SK-N-SH treated with all-trans-retinoic acid at 6 μM for 48 hours (cell line): ENCODE measurements at regions not wholly inside any gene's neighbourhood (a gene's known extent, or its start where the extent isn't known, plus 50 kb on each side); places are given as distances from the start of the nearest gene placed in this dataset.

ENCODE experiments used
- ARNTL ChIP-seq: fragments of 450-650 bp; formaldehyde crosslinking; IDR thresholded peaks from 2 replicates; pipeline ENCODE4 v1.5.0; 2020; ENCODE audit warnings: low read depth, mild to moderate bottlenecking, moderate library complexity, borderline replicate concordance
- BACH2 ChIP-seq: fragments of 250-450 bp; sonication (Bioruptor Pico); IDR thresholded peaks from 2 replicates; pipeline ENCODE4 v1.9.0; 2021; ENCODE audit warnings: mild to moderate bottlenecking, borderline replicate concordance
- CSDC2 ChIP-seq: fragments of 250-450 bp; sonication (Bioruptor Pico); IDR thresholded peaks from 2 replicates; pipeline ENCODE4 v1.5.0; 2020; ENCODE audit warnings: mild to moderate bottlenecking, moderate library complexity
- ESRRG ChIP-seq: fragments of 250-450 bp; sonication (Bioruptor Pico); IDR thresholded peaks from 2 replicates; pipeline ENCODE4 v1.6.1; 2021; ENCODE audit warnings: mild to moderate bottlenecking
- ISL1 ChIP-seq: fragments of 250-450 bp; sonication (Bioruptor Pico); IDR thresholded peaks from 2 replicates; pipeline ENCODE4 v2.1.2; 2022; ENCODE audit warnings: mild to moderate bottlenecking, moderate library complexity
- SNAI2 ChIP-seq: fragments of 250-450 bp; sonication (Bioruptor Pico); IDR thresholded peaks from 2 replicates; pipeline ENCODE4 v1.5.0; 2020; ENCODE audit warnings: mild to moderate bottlenecking, moderate library complexity
- TCF4 ChIP-seq: fragments of 250-450 bp; sonication (Bioruptor Pico); IDR thresholded peaks from 2 replicates; pipeline ENCODE4 v1.8.0; 2021; ENCODE audit warnings: mild to moderate bottlenecking, moderate library complexity, borderline replicate concordance
- ZC3H10 ChIP-seq: fragments of 250-450 bp; sonication (Bioruptor Pico); IDR thresholded peaks from 2 replicates; pipeline ENCODE4 v1.5.1; 2021; ENCODE audit warnings: mild to moderate bottlenecking, moderate library complexity
- ZNF8 ChIP-seq: fragments of 450-650 bp; formaldehyde crosslinking; IDR thresholded peaks from 2 replicates; pipeline ENCODE4 v1.5.0; 2020; ENCODE audit warnings: mild to moderate bottlenecking, moderate library complexity
- TF ChIP-seq, protein P1 (sequence below): fragments of 250-450 bp; sonication (Bioruptor Pico); IDR thresholded peaks from 2 replicates; pipeline ENCODE4 v1.8.0; 2020; ENCODE audit warnings: mild to moderate bottlenecking, moderate library complexity, borderline replicate concordance
- TF ChIP-seq, protein P2 (sequence below): fragments of 250-450 bp; sonication (Bioruptor Pico); IDR thresholded peaks from 2 replicates; pipeline ENCODE4 v1.8.0; 2021; ENCODE audit warnings: low read depth, mild to moderate bottlenecking, moderate library complexity, borderline replicate concordance

DNA sequence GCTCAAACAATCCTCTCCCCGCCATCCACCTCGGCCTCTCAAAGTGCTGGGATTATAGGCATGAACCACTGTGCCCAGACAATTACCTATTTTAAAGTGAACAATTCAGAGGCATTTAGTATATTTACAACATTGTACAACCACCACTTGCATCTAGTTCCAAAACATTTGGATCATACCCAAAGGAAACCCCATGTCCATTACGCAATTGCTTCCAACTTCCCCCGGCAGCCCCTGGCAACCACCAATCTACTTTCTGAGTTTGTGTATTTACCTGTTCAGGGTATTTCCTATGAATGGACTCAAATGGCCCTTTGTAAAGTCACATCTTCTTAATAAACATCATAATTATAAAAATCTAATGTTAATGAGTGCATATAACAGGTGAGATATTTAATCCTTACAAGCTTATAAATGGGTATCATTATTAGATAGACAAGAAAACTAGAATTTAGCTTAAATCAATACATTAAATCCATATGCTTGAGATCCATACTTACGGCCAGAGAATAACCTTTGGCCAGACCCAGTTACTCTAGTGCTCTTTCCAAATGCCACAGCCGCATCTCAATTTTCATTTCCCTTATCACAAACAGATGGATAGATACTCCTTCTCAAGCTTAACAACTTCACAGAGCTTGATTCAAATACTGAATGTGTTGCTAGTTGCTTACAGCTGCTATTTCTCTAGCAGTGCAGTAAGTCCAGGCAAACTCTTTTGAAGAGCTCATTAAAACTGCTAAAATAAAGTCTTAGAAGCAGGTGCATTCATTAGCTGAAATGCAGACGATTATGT is 133.4 kb upstream of the MKLN1 start:
- TF ChIP-seq, protein P1, sequence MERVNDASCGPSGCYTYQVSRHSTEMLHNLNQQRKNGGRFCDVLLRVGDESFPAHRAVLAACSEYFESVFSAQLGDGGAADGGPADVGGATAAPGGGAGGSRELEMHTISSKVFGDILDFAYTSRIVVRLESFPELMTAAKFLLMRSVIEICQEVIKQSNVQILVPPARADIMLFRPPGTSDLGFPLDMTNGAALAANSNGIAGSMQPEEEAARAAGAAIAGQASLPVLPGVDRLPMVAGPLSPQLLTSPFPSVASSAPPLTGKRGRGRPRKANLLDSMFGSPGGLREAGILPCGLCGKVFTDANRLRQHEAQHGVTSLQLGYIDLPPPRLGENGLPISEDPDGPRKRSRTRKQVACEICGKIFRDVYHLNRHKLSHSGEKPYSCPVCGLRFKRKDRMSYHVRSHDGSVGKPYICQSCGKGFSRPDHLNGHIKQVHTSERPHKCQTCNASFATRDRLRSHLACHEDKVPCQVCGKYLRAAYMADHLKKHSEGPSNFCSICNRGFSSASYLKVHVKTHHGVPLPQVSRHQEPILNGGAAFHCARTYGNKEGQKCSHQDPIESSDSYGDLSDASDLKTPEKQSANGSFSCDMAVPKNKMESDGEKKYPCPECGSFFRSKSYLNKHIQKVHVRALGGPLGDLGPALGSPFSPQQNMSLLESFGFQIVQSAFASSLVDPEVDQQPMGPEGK (CRISPR knock-in tag): no peak
- TF ChIP-seq TCF4 (CRISPR knock-in tag) (no peak), ARNTL (CRISPR knock-in tag) (no peak), ISL1 (CRISPR knock-in tag) (no peak), CSDC2 (no peak), ZNF8 (CRISPR knock-in tag) (no peak), SNAI2 (CRISPR knock-in tag) (no peak), ZC3H10 (CRISPR knock-in tag) (no peak), ESRRG (CRISPR knock-in tag) (no peak), BACH2 (no peak)
- TF ChIP-seq, protein P2, sequence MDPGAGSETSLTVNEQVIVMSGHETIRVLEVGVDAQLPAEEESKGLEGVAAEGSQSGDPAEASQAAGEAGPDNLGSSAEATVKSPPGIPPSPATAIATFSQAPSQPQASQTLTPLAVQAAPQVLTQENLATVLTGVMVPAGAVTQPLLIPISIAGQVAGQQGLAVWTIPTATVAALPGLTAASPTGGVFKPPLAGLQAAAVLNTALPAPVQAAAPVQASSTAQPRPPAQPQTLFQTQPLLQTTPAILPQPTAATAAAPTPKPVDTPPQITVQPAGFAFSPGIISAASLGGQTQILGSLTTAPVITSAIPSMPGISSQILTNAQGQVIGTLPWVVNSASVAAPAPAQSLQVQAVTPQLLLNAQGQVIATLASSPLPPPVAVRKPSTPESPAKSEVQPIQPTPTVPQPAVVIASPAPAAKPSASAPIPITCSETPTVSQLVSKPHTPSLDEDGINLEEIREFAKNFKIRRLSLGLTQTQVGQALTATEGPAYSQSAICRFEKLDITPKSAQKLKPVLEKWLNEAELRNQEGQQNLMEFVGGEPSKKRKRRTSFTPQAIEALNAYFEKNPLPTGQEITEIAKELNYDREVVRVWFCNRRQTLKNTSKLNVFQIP (CRISPR knock-in tag): no peak
